ENCODE measurements at regions not wholly inside any gene's neighbourhood (a gene's known extent, or its start where the extent isn't known, plus 50 kb on each side); places are given as distances from the start of the nearest gene placed in this dataset.
A peak's percentile ranks its signal among the peaks of the same experiment; 100 is the strongest.

DNA sequence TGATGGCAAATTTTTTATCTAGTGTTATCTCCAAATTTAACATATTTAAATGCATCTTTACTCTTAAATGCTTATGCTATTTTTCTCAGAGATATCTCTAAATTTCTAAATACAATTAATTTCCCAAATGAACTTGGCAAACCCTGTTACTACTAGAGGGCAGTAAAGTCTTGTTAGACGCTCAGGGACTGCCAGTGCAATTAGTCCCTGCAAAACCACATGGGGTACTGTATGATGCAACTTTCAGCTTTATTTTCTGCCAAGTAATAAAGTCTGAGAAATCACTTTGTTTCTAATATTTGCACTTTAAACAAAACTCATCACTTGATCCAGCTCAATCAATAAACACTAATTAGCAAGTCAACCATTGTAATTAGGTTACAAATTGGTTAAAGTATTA lies 76.0 kb upstream of the ADGRB3 start (continued):
- TF ChIP-seq, protein P1, sequence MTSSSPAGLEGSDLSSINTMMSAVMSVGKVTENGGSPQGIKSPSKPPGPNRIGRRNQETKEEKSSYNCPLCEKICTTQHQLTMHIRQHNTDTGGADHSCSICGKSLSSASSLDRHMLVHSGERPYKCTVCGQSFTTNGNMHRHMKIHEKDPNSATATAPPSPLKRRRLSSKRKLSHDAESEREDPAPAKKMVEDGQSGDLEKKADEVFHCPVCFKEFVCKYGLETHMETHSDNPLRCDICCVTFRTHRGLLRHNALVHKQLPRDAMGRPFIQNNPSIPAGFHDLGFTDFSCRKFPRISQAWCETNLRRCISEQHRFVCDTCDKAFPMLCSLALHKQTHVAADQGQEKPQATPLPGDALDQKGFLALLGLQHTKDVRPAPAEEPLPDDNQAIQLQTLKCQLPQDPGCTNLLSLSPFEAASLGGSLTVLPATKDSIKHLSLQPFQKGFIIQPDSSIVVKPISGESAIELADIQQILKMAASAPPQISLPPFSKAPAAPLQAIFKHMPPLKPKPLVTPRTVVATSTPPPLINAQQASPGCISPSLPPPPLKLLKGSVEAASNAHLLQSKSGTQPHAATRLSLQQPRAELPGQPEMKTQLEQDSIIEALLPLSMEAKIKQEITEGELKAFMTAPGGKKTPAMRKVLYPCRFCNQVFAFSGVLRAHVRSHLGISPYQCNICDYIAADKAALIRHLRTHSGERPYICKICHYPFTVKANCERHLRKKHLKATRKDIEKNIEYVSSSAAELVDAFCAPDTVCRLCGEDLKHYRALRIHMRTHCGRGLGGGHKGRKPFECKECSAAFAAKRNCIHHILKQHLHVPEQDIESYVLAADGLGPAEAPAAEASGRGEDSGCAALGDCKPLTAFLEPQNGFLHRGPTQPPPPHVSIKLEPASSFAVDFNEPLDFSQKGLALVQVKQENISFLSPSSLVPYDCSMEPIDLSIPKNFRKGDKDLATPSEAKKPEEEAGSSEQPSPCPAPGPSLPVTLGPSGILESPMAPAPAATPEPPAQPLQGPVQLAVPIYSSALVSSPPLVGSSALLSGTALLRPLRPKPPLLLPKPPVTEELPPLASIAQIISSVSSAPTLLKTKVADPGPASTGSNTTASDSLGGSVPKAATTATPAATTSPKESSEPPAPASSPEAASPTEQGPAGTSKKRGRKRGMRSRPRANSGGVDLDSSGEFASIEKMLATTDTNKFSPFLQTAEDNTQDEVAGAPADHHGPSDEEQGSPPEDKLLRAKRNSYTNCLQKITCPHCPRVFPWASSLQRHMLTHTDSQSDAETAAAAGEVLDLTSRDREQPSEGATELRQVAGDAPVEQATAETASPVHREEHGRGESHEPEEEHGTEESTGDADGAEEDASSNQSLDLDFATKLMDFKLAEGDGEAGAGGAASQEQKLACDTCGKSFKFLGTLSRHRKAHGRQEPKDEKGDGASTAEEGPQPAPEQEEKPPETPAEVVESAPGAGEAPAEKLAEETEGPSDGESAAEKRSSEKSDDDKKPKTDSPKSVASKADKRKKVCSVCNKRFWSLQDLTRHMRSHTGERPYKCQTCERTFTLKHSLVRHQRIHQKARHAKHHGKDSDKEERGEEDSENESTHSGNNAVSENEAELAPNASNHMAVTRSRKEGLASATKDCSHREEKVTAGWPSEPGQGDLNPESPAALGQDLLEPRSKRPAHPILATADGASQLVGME (CRISPR knock-in tag; IDR thresholded peaks at IDR 0.05): no peak
- TF ChIP-seq PHTF2 (CRISPR knock-in tag; IDR thresholded peaks at IDR 0.05): no peak
- TF ChIP-seq, protein P2, sequence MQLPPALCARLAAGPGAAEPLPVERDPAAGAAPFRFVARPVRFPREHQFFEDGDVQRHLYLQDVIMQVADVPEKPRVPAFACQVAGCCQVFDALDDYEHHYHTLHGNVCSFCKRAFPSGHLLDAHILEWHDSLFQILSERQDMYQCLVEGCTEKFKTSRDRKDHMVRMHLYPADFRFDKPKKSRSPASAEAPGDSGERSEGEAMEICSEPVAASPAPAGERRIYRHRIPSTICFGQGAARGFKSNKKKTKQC (CRISPR knock-in tag; IDR thresholded peaks at IDR 0.05): no peak
- TF ChIP-seq ZKSCAN1 (IDR thresholded peaks at IDR 0.05; ENCODE audit: low read depth, low read length): no peak
- no peak for TF ChIP-seq TAF9B (IDR thresholded peaks at IDR 0.05; ENCODE audit: partially characterized antibody)
- TF ChIP-seq DNMT1 (IDR thresholded peaks at IDR 0.05): no peak
- TF ChIP-seq SMAD4 (CRISPR knock-in tag; conservative IDR thresholded peaks at IDR 0.05): no peak
- no peak for TF ChIP-seq U2AF2 (optimal IDR thresholded peaks at IDR 0.05; ENCODE audit: low read depth, low read length)
- TF ChIP-seq NEUROD1 (IDR thresholded peaks at IDR 0.05; ENCODE audit: borderline replicate concordance, low read depth, low read length, partially characterized antibody): no peak
- TF ChIP-seq CCAR2 (IDR thresholded peaks at IDR 0.05; ENCODE audit: low read depth, low read length): no peak
- TF ChIP-seq SREBF2 (CRISPR knock-in tag; IDR thresholded peaks at IDR 0.05): no peak
- TF ChIP-seq, protein P3, sequence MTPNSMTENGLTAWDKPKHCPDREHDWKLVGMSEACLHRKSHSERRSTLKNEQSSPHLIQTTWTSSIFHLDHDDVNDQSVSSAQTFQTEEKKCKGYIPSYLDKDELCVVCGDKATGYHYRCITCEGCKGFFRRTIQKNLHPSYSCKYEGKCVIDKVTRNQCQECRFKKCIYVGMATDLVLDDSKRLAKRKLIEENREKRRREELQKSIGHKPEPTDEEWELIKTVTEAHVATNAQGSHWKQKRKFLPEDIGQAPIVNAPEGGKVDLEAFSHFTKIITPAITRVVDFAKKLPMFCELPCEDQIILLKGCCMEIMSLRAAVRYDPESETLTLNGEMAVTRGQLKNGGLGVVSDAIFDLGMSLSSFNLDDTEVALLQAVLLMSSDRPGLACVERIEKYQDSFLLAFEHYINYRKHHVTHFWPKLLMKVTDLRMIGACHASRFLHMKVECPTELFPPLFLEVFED (CRISPR knock-in tag; conservative IDR thresholded peaks at IDR 0.05): no peak
- TF ChIP-seq, protein P4, sequence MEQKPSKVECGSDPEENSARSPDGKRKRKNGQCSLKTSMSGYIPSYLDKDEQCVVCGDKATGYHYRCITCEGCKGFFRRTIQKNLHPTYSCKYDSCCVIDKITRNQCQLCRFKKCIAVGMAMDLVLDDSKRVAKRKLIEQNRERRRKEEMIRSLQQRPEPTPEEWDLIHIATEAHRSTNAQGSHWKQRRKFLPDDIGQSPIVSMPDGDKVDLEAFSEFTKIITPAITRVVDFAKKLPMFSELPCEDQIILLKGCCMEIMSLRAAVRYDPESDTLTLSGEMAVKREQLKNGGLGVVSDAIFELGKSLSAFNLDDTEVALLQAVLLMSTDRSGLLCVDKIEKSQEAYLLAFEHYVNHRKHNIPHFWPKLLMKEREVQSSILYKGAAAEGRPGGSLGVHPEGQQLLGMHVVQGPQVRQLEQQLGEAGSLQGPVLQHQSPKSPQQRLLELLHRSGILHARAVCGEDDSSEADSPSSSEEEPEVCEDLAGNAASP (IDR thresholded peaks at IDR 0.05): no peak
- peak; percentile 83 for TF ChIP-seq EP400 (IDR thresholded peaks at IDR 0.05)
- no peak for TF ChIP-seq RBM17 (IDR thresholded peaks at IDR 0.05; ENCODE audit: borderline replicate concordance, low read depth, low read length)
- TF ChIP-seq NCOA2 (IDR thresholded peaks at IDR 0.05; ENCODE audit: partially characterized antibody in 2 of 2): no peak
- no peak for TF ChIP-seq CBX5 (IDR thresholded peaks at IDR 0.05; ENCODE audit: borderline replicate concordance, low read depth)
- TF ChIP-seq, protein P5, sequence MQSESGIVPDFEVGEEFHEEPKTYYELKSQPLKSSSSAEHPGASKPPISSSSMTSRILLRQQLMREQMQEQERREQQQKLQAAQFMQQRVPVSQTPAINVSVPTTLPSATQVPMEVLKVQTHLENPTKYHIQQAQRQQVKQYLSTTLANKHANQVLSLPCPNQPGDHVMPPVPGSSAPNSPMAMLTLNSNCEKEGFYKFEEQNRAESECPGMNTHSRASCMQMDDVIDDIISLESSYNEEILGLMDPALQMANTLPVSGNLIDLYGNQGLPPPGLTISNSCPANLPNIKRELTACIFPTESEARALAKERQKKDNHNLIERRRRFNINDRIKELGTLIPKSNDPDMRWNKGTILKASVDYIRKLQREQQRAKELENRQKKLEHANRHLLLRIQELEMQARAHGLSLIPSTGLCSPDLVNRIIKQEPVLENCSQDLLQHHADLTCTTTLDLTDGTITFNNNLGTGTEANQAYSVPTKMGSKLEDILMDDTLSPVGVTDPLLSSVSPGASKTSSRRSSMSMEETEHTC (IDR thresholded peaks at IDR 0.05): no peak
- TF ChIP-seq, protein P6, sequence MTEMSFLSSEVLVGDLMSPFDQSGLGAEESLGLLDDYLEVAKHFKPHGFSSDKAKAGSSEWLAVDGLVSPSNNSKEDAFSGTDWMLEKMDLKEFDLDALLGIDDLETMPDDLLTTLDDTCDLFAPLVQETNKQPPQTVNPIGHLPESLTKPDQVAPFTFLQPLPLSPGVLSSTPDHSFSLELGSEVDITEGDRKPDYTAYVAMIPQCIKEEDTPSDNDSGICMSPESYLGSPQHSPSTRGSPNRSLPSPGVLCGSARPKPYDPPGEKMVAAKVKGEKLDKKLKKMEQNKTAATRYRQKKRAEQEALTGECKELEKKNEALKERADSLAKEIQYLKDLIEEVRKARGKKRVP (CRISPR knock-in tag; IDR thresholded peaks at IDR 0.05): peak; percentile 80

Data from K562 (cell line).